ENCODE measurements at regions not wholly inside any gene's neighbourhood (a gene's known extent, or its start where the extent isn't known, plus 50 kb on each side); places are given as distances from the start of the nearest gene placed in this dataset.

DNA sequence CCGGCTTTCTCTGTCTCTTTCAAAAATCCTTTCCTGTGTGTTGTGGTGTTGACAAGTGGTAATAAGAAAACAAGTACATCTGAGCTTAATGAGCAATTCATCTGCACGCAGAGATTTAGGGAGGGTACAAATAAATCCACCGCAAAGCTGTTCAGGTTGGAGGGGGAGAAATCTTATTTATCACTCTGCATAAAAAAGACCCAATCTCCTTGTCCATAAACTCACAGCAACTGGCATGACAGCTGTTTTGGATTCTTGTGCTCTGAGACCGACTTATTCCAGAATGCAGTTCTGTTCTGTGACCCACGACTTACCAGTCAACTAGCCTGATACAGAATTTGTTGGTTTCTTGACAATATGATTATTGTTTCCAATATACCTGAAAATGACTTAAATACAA lies 380.1 kb downstream of the SOX11 start:
- TF ChIP-seq EP300 (IDR thresholded peaks at IDR 0.05; ENCODE audit: borderline replicate concordance in 1 of 2, low read depth in 1 of 2, low read length in 1 of 2): no peak
- TF ChIP-seq, protein P1, sequence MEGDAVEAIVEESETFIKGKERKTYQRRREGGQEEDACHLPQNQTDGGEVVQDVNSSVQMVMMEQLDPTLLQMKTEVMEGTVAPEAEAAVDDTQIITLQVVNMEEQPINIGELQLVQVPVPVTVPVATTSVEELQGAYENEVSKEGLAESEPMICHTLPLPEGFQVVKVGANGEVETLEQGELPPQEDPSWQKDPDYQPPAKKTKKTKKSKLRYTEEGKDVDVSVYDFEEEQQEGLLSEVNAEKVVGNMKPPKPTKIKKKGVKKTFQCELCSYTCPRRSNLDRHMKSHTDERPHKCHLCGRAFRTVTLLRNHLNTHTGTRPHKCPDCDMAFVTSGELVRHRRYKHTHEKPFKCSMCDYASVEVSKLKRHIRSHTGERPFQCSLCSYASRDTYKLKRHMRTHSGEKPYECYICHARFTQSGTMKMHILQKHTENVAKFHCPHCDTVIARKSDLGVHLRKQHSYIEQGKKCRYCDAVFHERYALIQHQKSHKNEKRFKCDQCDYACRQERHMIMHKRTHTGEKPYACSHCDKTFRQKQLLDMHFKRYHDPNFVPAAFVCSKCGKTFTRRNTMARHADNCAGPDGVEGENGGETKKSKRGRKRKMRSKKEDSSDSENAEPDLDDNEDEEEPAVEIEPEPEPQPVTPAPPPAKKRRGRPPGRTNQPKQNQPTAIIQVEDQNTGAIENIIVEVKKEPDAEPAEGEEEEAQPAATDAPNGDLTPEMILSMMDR (IDR thresholded peaks at IDR 0.05): no peak
- no peak for TF ChIP-seq SIN3A (IDR thresholded peaks at IDR 0.05; ENCODE audit: borderline replicate concordance, low read depth, low read length)
- TF ChIP-seq JUND (IDR thresholded peaks at IDR 0.05): no peak
- TF ChIP-seq YY1 (IDR thresholded peaks at IDR 0.05; ENCODE audit: low read depth): no peak

Data from SK-N-SH (cell line).